Prostate gland (tissue), 2 donors: ENCODE measurements at regions not wholly inside any gene's neighbourhood (a gene's known extent, or its start where the extent isn't known, plus 50 kb on each side); places are given as distances from the start of the nearest gene placed in this dataset.

ENCODE experiments used
- CTCF ChIP-seq, 4 experiments: fragments of 200-600 bp in 2 of 4; fragments of 450-650 bp in 2 of 4; sonication (generic) in 2 of 4; IDR thresholded peaks; 1 replicate in 3 of 4; 2 replicates in 1 of 4; pipeline ENCODE4 v1.5.1; 2016 to 2019; ENCODE audit warnings: antibody characterized with exemption in 4 of 4, mild to moderate bottlenecking in 2 of 4, moderate library complexity in 2 of 4
- POLR2A ChIP-seq: fragments of 450-650 bp; IDR thresholded peaks from one replicate; pipeline ENCODE4 v1.6.1; 2016; ENCODE audit warnings: antibody characterized with exemption, mild to moderate bottlenecking

GRCh38 chr13:85031771-85032170, 767.4 kb downstream of the SLITRK6 start:
- TF ChIP-seq CTCF (IDR thresholded peaks at IDR 0.05) (no peak), POLR2A (no peak)
